GM23338 (cell line): ENCODE measurements at regions not wholly inside any gene's neighbourhood (a gene's known extent, or its start where the extent isn't known, plus 50 kb on each side); places are given as distances from the start of the nearest gene placed in this dataset.

Experiments
- ATAC-seq: fragments of 200-7000 bp; cut with Tn5 transposase; 3 replicates; pipeline ENCODE4 v1.9.1; 2020
- DNase-seq: peaks from one replicate; pipeline ENCODE4 v3.0.0-alpha.2; 2015; ENCODE audit warnings: low spot score
- H2AFZ ChIP-seq: fragments of 200-600 bp; sonication (generic); 2 replicates; pipeline ENCODE4 v1.8.0; 2016; ENCODE audit warnings: antibody characterized with exemption, mild to moderate bottlenecking, moderate library complexity
- H3F3A ChIP-seq: fragments of 200-600 bp; sonication (generic); replicated peaks from 2 replicates; pipeline ENCODE4 v1.8.0; 2017; ENCODE audit warnings: antibody characterized with exemption, mixed run types, low read depth
- H3K27ac ChIP-seq: fragments of 200-600 bp; sonication (generic); 2 replicates; pipeline ENCODE4 v1.6.1; 2016; ENCODE audit warnings: low read depth
- H3K27me3 ChIP-seq: fragments of 200-600 bp; sonication (generic); 2 replicates; pipeline ENCODE4 v1.8.0; 2016; ENCODE audit warnings: mild to moderate bottlenecking, mixed run types, moderate library complexity; ENCODE audit not compliant: insufficient read depth
- H3K36me3 ChIP-seq: fragments of 200-600 bp; sonication (generic); 2 replicates; pipeline ENCODE4 v1.8.0; 2016; ENCODE audit warnings: mild to moderate bottlenecking; ENCODE audit not compliant: insufficient read depth
- H3K4me1 ChIP-seq: fragments of 200-600 bp; sonication (generic); 2 replicates; pipeline ENCODE4 v1.8.0; 2016; ENCODE audit warnings: mild to moderate bottlenecking, moderate library complexity; ENCODE audit not compliant: insufficient read depth
- H3K4me2 ChIP-seq: fragments of 200-600 bp; sonication (generic); 2 replicates; pipeline ENCODE4 v1.7.1; 2017; ENCODE audit warnings: mixed run types
- H3K4me3 ChIP-seq: fragments of 200-600 bp; sonication (generic); 2 replicates; pipeline ENCODE4 v1.6.1; 2016; ENCODE audit warnings: mixed run types
- H3K79me2 ChIP-seq: fragments of 200-600 bp; sonication (generic); replicated peaks from 2 replicates; pipeline ENCODE4 v1.8.0; 2017; ENCODE audit warnings: mild to moderate bottlenecking; ENCODE audit not compliant: insufficient read depth
- H3K9me2 ChIP-seq: fragments of 200-600 bp; sonication (generic); 2 replicates; pipeline ENCODE4 v1.8.0; 2017; ENCODE audit not compliant: insufficient read depth
- H4K20me1 ChIP-seq: fragments of 200-600 bp; sonication (generic); replicated peaks from 2 replicates; pipeline ENCODE4 v1.8.0; 2017; ENCODE audit warnings: mild to moderate bottlenecking; ENCODE audit not compliant: insufficient read depth
- H3K27ac Mint-ChIP-seq: 2 replicates; pipeline ENCODE4 v1.8.0; 2020; ENCODE audit warnings: inconsistent platforms, mild to moderate bottlenecking, moderate library complexity, mixed read lengths
- H3K27me3 Mint-ChIP-seq: 3 replicates; pipeline ENCODE4 v1.8.0; 2022; ENCODE audit warnings: low read depth, mild to moderate bottlenecking, moderate library complexity, mixed read lengths, inconsistent platforms; ENCODE audit not compliant: insufficient read depth, poor library complexity
- H3K36me3 Mint-ChIP-seq: 3 replicates; pipeline ENCODE4 v1.8.0; 2021; ENCODE audit warnings: low read depth, mild to moderate bottlenecking, inconsistent platforms, moderate library complexity, mixed read lengths
- H3K4me1 Mint-ChIP-seq: 3 replicates; pipeline ENCODE4 v1.8.0; 2020; ENCODE audit warnings: mild to moderate bottlenecking, inconsistent platforms, mixed read lengths
- H3K4me3 Mint-ChIP-seq: 3 replicates; pipeline ENCODE4 v1.8.0; 2021; ENCODE audit warnings: moderate library complexity, mild to moderate bottlenecking, inconsistent platforms, mixed read lengths
- H3K9me3 Mint-ChIP-seq: 3 replicates; pipeline ENCODE4 v1.8.0; 2020; ENCODE audit warnings: moderate library complexity, mild to moderate bottlenecking, inconsistent platforms, mixed read lengths
- CREB1 ChIP-seq: fragments of 250-450 bp; sonication (Bioruptor Pico); IDR thresholded peaks from 2 replicates; pipeline ENCODE4 v1.5.0; 2020; ENCODE audit warnings: low read depth, mild to moderate bottlenecking, moderate library complexity
- EZH2 ChIP-seq: fragments of 200-600 bp; sonication (generic); IDR thresholded peaks from one replicate; pipeline ENCODE4 v1.8.0; 2017; ENCODE audit warnings: antibody characterized with exemption, mild to moderate bottlenecking, low read depth; ENCODE audit not compliant: unreplicated experiment
- EZH2phosphoT487 ChIP-seq: fragments of 200-600 bp; sonication (generic); IDR thresholded peaks from one replicate; pipeline ENCODE4 v1.8.1; 2018; ENCODE audit warnings: antibody characterized with exemption; ENCODE audit not compliant: unreplicated experiment
- JUNB ChIP-seq: IDR thresholded peaks from one replicate; pipeline ENCODE4 v1.6.1; 2016; ENCODE audit warnings: antibody characterized with exemption; ENCODE audit not compliant: unreplicated experiment
- NANOG ChIP-seq: IDR thresholded peaks from 2 replicates; pipeline ENCODE4 v1.6.1; 2016; ENCODE audit warnings: antibody characterized with exemption, borderline replicate concordance
- POLR2AphosphoS5 ChIP-seq: IDR thresholded peaks from 2 replicates; pipeline ENCODE4 v1.6.1; 2016; ENCODE audit warnings: antibody characterized with exemption, low read depth
- REST ChIP-seq: IDR thresholded peaks from one replicate; pipeline ENCODE4 v1.6.1; 2018; ENCODE audit warnings: antibody characterized with exemption; ENCODE audit not compliant: unreplicated experiment
- STAT1 ChIP-seq: IDR thresholded peaks from one replicate; pipeline ENCODE4 v1.6.1; 2016; ENCODE audit warnings: antibody characterized with exemption; ENCODE audit not compliant: unreplicated experiment
- ZNF114 ChIP-seq: fragments of 250-450 bp; sonication (Bioruptor Pico); IDR thresholded peaks from 2 replicates; pipeline ENCODE4 v1.5.0; 2020; ENCODE audit warnings: mild to moderate bottlenecking, moderate library complexity
- ZNF331 ChIP-seq: fragments of 250-450 bp; sonication (Bioruptor Pico); IDR thresholded peaks from 2 replicates; pipeline ENCODE4 v1.5.0; 2020; ENCODE audit warnings: low read depth, mild to moderate bottlenecking, moderate library complexity
- TF ChIP-seq, protein P1 (sequence below), 2 experiments: fragments of 200-600 bp in 1 of 2; sonication (generic) in 1 of 2; conservative IDR thresholded peaks; 2 replicates each; pipeline versions ENCODE4 v1.5.1 to v1.6.1; 2016 to 2017; ENCODE audit warnings: antibody characterized with exemption in 2 of 2, low read depth in 2 of 2, mild to moderate bottlenecking in 2 of 2, moderate library complexity in 1 of 2
- TF ChIP-seq, protein P2 (sequence below): fragments of 250-450 bp; sonication (Bioruptor Pico); IDR thresholded peaks from 2 replicates; pipeline ENCODE4 v1.5.0; 2020; ENCODE audit warnings: mild to moderate bottlenecking, moderate library complexity
- TF ChIP-seq, protein P3 (sequence below): IDR thresholded peaks from 2 replicates; pipeline ENCODE4 v1.6.1; 2016; ENCODE audit warnings: antibody characterized with exemption

- Mint-ChIP-seq H3K27ac (0 out of 2 replicates have a peak overlapping the region, but pooled peaks have one; percentile 68), H3K9me3 (peaks cover 5% of the 10 kb centered on the region; the same call in 2 of the 3 replicates), H3K4me3 (no peak overlapping the region), H3K27me3 (no peaks in the 10 kb centered on the region), H3K36me3 (peaks cover 14% of the 10 kb centered on the region; the same call in 2 of the 3 replicates), H3K4me1 (peaks cover 5% of the 10 kb centered on the region)
- no peak overlapping the region for H3K27ac ChIP-seq
- no peak overlapping the region for H3K4me2 ChIP-seq
- no peaks in the 10 kb centered on the region for H3K79me2 ChIP-seq
- no peaks in the 10 kb centered on the region for H3F3A ChIP-seq
- H3K9me2 ChIP-seq: peaks cover 6% of the 10 kb centered on the region
- H2AFZ ChIP-seq: no peak overlapping the region
- H3K4me3 ChIP-seq: no peak overlapping the region
- TF ChIP-seq, protein P1, sequence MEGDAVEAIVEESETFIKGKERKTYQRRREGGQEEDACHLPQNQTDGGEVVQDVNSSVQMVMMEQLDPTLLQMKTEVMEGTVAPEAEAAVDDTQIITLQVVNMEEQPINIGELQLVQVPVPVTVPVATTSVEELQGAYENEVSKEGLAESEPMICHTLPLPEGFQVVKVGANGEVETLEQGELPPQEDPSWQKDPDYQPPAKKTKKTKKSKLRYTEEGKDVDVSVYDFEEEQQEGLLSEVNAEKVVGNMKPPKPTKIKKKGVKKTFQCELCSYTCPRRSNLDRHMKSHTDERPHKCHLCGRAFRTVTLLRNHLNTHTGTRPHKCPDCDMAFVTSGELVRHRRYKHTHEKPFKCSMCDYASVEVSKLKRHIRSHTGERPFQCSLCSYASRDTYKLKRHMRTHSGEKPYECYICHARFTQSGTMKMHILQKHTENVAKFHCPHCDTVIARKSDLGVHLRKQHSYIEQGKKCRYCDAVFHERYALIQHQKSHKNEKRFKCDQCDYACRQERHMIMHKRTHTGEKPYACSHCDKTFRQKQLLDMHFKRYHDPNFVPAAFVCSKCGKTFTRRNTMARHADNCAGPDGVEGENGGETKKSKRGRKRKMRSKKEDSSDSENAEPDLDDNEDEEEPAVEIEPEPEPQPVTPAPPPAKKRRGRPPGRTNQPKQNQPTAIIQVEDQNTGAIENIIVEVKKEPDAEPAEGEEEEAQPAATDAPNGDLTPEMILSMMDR (conservative IDR thresholded peaks at IDR 0.05; ENCODE audit: low read depth in 2 of 2): no peak
- no peak for TF ChIP-seq REST
- no peak for TF ChIP-seq JUNB
- no peak for TF ChIP-seq POLR2AphosphoS5
- no peak for TF ChIP-seq CREB1 (CRISPR knock-in tag)
- TF ChIP-seq EZH2phosphoT487: no peak
- no peak for TF ChIP-seq ZNF114 (CRISPR knock-in tag)
- TF ChIP-seq, protein P2, sequence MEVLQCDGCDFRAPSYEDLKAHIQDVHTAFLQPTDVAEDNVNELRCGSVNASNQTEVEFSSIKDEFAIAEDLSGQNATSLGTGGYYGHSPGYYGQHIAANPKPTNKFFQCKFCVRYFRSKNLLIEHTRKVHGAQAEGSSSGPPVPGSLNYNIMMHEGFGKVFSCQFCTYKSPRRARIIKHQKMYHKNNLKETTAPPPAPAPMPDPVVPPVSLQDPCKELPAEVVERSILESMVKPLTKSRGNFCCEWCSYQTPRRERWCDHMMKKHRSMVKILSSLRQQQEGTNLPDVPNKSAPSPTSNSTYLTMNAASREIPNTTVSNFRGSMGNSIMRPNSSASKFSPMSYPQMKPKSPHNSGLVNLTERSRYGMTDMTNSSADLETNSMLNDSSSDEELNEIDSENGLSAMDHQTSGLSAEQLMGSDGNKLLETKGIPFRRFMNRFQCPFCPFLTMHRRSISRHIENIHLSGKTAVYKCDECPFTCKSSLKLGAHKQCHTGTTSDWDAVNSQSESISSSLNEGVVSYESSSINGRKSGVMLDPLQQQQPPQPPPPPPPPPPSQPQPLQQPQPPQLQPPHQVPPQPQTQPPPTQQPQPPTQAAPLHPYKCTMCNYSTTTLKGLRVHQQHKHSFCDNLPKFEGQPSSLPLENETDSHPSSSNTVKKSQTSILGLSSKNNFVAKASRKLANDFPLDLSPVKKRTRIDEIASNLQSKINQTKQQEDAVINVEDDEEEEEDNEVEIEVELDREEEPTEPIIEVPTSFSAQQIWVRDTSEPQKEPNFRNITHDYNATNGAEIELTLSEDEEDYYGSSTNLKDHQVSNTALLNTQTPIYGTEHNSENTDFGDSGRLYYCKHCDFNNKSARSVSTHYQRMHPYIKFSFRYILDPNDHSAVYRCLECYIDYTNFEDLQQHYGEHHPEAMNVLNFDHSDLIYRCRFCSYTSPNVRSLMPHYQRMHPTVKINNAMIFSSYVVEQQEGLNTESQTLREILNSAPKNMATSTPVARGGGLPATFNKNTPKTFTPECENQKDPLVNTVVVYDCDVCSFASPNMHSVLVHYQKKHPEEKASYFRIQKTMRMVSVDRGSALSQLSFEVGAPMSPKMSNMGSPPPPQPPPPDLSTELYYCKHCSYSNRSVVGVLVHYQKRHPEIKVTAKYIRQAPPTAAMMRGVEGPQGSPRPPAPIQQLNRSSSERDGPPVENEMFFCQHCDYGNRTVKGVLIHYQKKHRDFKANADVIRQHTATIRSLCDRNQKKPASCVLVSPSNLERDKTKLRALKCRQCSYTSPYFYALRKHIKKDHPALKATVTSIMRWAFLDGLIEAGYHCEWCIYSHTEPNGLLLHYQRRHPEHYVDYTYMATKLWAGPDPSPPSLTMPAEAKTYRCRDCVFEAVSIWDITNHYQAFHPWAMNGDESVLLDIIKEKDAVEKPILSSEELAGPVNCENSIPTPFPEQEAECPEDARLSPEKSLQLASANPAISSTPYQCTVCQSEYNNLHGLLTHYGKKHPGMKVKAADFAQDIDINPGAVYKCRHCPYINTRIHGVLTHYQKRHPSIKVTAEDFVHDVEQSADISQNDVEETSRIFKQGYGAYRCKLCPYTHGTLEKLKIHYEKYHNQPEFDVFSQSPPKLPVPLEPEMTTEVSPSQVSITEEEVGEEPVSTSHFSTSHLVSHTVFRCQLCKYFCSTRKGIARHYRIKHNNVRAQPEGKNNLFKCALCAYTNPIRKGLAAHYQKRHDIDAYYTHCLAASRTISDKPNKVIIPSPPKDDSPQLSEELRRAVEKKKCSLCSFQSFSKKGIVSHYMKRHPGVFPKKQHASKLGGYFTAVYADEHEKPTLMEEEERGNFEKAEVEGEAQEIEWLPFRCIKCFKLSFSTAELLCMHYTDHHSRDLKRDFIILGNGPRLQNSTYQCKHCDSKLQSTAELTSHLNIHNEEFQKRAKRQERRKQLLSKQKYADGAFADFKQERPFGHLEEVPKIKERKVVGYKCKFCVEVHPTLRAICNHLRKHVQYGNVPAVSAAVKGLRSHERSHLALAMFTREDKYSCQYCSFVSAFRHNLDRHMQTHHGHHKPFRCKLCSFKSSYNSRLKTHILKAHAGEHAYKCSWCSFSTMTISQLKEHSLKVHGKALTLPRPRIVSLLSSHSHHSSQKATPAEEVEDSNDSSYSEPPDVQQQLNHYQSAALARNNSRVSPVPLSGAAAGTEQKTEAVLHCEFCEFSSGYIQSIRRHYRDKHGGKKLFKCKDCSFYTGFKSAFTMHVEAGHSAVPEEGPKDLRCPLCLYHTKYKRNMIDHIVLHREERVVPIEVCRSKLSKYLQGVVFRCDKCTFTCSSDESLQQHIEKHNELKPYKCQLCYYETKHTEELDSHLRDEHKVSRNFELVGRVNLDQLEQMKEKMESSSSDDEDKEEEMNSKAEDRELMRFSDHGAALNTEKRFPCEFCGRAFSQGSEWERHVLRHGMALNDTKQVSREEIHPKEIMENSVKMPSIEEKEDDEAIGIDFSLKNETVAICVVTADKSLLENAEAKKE (CRISPR knock-in tag): no peak
- TF ChIP-seq NANOG: no peak
- no peak for TF ChIP-seq EZH2
- TF ChIP-seq, protein P3, sequence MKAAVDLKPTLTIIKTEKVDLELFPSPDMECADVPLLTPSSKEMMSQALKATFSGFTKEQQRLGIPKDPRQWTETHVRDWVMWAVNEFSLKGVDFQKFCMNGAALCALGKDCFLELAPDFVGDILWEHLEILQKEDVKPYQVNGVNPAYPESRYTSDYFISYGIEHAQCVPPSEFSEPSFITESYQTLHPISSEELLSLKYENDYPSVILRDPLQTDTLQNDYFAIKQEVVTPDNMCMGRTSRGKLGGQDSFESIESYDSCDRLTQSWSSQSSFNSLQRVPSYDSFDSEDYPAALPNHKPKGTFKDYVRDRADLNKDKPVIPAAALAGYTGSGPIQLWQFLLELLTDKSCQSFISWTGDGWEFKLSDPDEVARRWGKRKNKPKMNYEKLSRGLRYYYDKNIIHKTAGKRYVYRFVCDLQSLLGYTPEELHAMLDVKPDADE: no peak
- TF ChIP-seq ZNF331 (CRISPR knock-in tag): no peak
- no peak for TF ChIP-seq STAT1
- H4K20me1 ChIP-seq: no peaks in the 10 kb centered on the region
- ATAC-seq: no peak
- no peaks in the 10 kb centered on the region for H3K36me3 ChIP-seq
- no peak for DNase-seq
- H3K27me3 ChIP-seq: no peaks in the 10 kb centered on the region
- H3K4me1 ChIP-seq: no peaks in the 10 kb centered on the region
Measured at GRCh38 chr4:127210893-127211649, 421.7 kb upstream of the INTU start.
